Epithelial cell of prostate (primary cell): ENCODE measurements at regions not wholly inside any gene's neighbourhood (a gene's known extent, or its start where the extent isn't known, plus 50 kb on each side); places are given as distances from the start of the nearest gene placed in this dataset.

Experiments
- DNase-seq: peaks from one replicate; pipeline ENCODE4 v3.0.0-alpha.2; 2011; ENCODE audit warnings: low read depth, low spot score
- H3K27ac ChIP-seq: fragments of 450-650 bp; 2 replicates; pipeline ENCODE4 v1.5.1; 2017; ENCODE audit warnings: mild to moderate bottlenecking

- H3K27ac ChIP-seq = no peak overlapping the region
- no peak for DNase-seq
These were observed 53.4 kb upstream of the NAV3 start for GRCh38 chr12:77777274-77777673.

- no peak overlapping the region for H3K27ac ChIP-seq
- no peak for DNase-seq
These were observed 55.9 kb upstream of the NAV3 start for GRCh38 chr12:77774761-77775160.

- no peak for DNase-seq
- H3K27ac ChIP-seq = no peak overlapping the region
These were observed 57.9 kb upstream of the NAV3 start for GRCh38 chr12:77772676-77773298.

GRCh38 chr12:77768558-77768957, 62.1 kb upstream of the NAV3 start:
- H3K27ac ChIP-seq = no peak overlapping the region
- DNase-seq = no peak

- H3K27ac ChIP-seq = no peak overlapping the region
- no peak for DNase-seq
These were observed 62.8 kb upstream of the NAV3 start for GRCh38 chr12:77767756-77768343.

- DNase-seq = no peak
These were observed 63.4 kb upstream of the NAV3 start for GRCh38 chr12:77767335-77767734.

GRCh38 chr12:77766224-77766623, 64.5 kb upstream of the NAV3 start:
- H3K27ac ChIP-seq = no peak overlapping the region
- no peak for DNase-seq

More at GRCh38 chr12:77767335-77767734, 63.4 kb upstream of the NAV3 start:
- no peak overlapping the region for H3K27ac ChIP-seq

- DNase-seq = no peak
- no peak overlapping the region for H3K27ac ChIP-seq
These were observed 69.4 kb upstream of the NAV3 start for GRCh38 chr12:77761286-77761685.

GRCh38 chr12:77760271-77761025, 70.2 kb upstream of the NAV3 start:
- H3K27ac ChIP-seq = no peak overlapping the region
- no peak for DNase-seq

GRCh38 chr12:77754086-77754485, 76.6 kb upstream of the NAV3 start:
- no peak for DNase-seq
- H3K27ac ChIP-seq = no peak overlapping the region

GRCh38 chr12:77751939-77752338, 78.8 kb upstream of the NAV3 start:
- no peak overlapping the region for H3K27ac ChIP-seq
- no peak for DNase-seq

- DNase-seq = peak; percentile 16
These were observed 84.6 kb upstream of the NAV3 start for GRCh38 chr12:77746096-77746495.

GRCh38 chr12:77745624-77746023, 85.1 kb upstream of the NAV3 start:
- H3K27ac ChIP-seq = no peak overlapping the region

More at GRCh38 chr12:77746096-77746495, 84.6 kb upstream of the NAV3 start:
- H3K27ac ChIP-seq = no peak overlapping the region

GRCh38 chr12:77742631-77743030, 88.1 kb upstream of the NAV3 start:
- H3K27ac ChIP-seq = no peak overlapping the region
- DNase-seq = no peak

More at GRCh38 chr12:77745624-77746023, 85.1 kb upstream of the NAV3 start:
- no peak for DNase-seq

- no peak overlapping the region for H3K27ac ChIP-seq
- no peak for DNase-seq
These were observed 88.6 kb upstream of the NAV3 start for GRCh38 chr12:77741974-77742517.

GRCh38 chr12:77736219-77736965, 94.3 kb upstream of the NAV3 start:
- H3K27ac ChIP-seq = no peak overlapping the region
- DNase-seq = no peak

GRCh38 chr12:77734214-77734883, 96.3 kb upstream of the NAV3 start:
- DNase-seq = no peak
- H3K27ac ChIP-seq = no peak overlapping the region

- DNase-seq = peak; percentile 27
- H3K27ac ChIP-seq = no peak overlapping the region
These were observed 102.7 kb upstream of the NAV3 start for GRCh38 chr12:77728018-77728417.

- H3K27ac ChIP-seq = no peak overlapping the region
- no peak for DNase-seq
These were observed 103.2 kb upstream of the NAV3 start for GRCh38 chr12:77727442-77728001.

GRCh38 chr12:77725611-77726010, 105.1 kb upstream of the NAV3 start:
- DNase-seq = no peak

More at GRCh38 chr12:77725611-77726010, 105.1 kb upstream of the NAV3 start:
- H3K27ac ChIP-seq = no peak overlapping the region
